NT2/D1 (cell line): ENCODE measurements at regions not wholly inside any gene's neighbourhood (a gene's known extent, or its start where the extent isn't known, plus 50 kb on each side); places are given as distances from the start of the nearest gene placed in this dataset.

Source experiments
- SUZ12 ChIP-seq: IDR thresholded peaks from 2 replicates; pipeline ENCODE4 v1.6.1; 2011; ENCODE audit not compliant: insufficient read length, insufficient read depth; ENCODE audit errors: extremely low read depth
- YY1 ChIP-seq: IDR thresholded peaks from 2 replicates; pipeline ENCODE4 v1.6.1; 2011; ENCODE audit not compliant: insufficient read length, insufficient read depth

DNA sequence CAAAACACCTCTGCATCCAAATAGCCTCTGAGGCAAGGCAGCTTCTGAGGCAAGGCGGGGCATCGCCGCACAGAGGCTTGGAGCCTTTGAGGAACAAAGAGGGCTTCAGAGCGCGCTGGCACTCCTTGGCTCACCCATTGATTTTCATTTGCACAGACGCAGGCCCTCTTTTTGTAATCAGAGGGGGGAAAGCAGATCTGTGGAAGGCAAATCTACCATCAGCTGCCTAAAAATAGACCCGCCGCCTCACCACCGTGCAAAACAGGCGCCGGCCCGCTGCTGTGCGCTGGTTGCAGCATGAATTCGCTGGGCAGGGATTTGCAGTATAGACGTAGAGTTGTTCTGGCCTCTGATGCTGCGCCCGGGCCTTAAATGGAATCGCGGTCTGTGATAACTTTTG lies 69.9 kb upstream of the STMND1 start:
- TF ChIP-seq YY1 (no peak), SUZ12 (no peak)
